OCI-LY7 (cell line): ENCODE measurements at regions not wholly inside any gene's neighbourhood (a gene's known extent, or its start where the extent isn't known, plus 50 kb on each side); places are given as distances from the start of the nearest gene placed in this dataset.

Source experiments
- CTCF ChIP-seq: fragments of 200-600 bp; sonication (generic); conservative IDR thresholded peaks from 2 replicates; pipeline ENCODE4 v1.5.1; 2014; ENCODE audit warnings: mild to moderate bottlenecking, antibody characterized with exemption, low read length, moderate library complexity, mixed read lengths
- EZH2phosphoT487 ChIP-seq: fragments of 200-600 bp; sonication (generic); IDR thresholded peaks from 2 replicates; pipeline ENCODE4 v1.6.1; 2018; ENCODE audit warnings: low read depth, borderline replicate concordance, mild to moderate bottlenecking, mixed run types, antibody characterized with exemption, low read length, moderate library complexity, mixed read lengths

GRCh38 chr11:70811483-70811882 is 413.2 kb downstream of the CTTN start:
- TF ChIP-seq CTCF (no peak), EZH2phosphoT487 (no peak)
